OCI-LY7 (cell line): ENCODE measurements at regions not wholly inside any gene's neighbourhood (a gene's known extent, or its start where the extent isn't known, plus 50 kb on each side); places are given as distances from the start of the nearest gene placed in this dataset.

Source experiments
- CTCF ChIP-seq: fragments of 200-600 bp; sonication (generic); conservative IDR thresholded peaks from 2 replicates; pipeline ENCODE4 v1.5.1; 2014; ENCODE audit warnings: mild to moderate bottlenecking, antibody characterized with exemption, low read length, moderate library complexity, mixed read lengths
- EZH2phosphoT487 ChIP-seq: fragments of 200-600 bp; sonication (generic); IDR thresholded peaks from 2 replicates; pipeline ENCODE4 v1.6.1; 2018; ENCODE audit warnings: low read depth, borderline replicate concordance, mild to moderate bottlenecking, mixed run types, antibody characterized with exemption, low read length, moderate library complexity, mixed read lengths

GRCh38 chr12:124713436-124714082, 146.1 kb upstream of the NCOR2 start:
- TF ChIP-seq CTCF: no peak
- no peak for TF ChIP-seq EZH2phosphoT487
